GM10266 (cell line): ENCODE measurements at regions not wholly inside any gene's neighbourhood (a gene's known extent, or its start where the extent isn't known, plus 50 kb on each side); places are given as distances from the start of the nearest gene placed in this dataset.

Source experiments
- DNase-seq: peaks from one replicate; pipeline ENCODE4 v3.0.0; 2012; ENCODE audit errors: extremely low spot score
- CTCF ChIP-seq: IDR thresholded peaks from 2 replicates; pipeline ENCODE4 v1.5.1; 2012; ENCODE audit warnings: mild to moderate bottlenecking, low read depth; ENCODE audit not compliant: control insufficient read depth, insufficient read depth; ENCODE audit errors: missing control alignments

GRCh38 chrX:122566401-122566800 is 617.7 kb upstream of the GRIA3 start:
- no peak for DNase-seq
- TF ChIP-seq CTCF, result no peak

- DNase-seq, result no peak
- no peak for TF ChIP-seq CTCF
Observed at GRCh38 chrX:122567911-122568310, 616.2 kb upstream of the GRIA3 start.

DNA sequence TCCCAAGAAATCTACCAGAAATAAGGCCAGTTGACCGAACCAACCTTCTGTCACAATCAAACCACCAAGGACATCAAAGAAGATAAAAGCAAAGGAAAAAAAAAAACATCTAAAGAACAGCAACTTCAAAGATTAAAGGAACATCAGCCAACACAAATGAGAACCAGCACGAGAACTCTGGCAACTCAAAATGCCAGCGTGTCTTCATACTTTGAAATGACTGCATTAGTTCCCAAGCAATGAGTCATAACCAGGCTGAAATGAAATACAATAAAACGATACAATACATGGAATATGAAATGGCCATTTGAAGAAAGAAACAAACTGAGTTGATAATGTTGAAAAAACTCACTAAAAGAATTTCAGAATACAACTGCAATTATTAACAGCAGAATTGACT is 611.6 kb upstream of the GRIA3 start:
- DNase-seq, result no peak
- TF ChIP-seq CTCF, result no peak

DNA sequence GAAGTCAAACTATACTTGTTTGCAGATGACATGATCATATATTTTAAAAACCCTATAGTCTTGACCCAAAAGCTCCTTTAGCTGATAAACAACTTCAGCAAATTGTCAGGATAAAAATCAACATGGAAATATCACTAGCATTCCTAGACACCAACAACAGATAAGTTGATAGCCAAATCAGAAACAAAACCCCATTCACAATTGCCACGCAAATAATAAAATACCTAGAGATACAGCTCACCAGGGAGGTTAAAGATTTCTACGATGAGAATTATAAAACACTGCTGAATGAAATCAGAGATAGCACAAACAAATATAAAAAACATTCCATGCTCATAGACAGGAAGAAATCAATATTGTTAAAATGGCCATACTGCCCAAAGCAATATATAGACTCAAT is 605.0 kb upstream of the GRIA3 start:
- DNase-seq, result no peak
- TF ChIP-seq CTCF, result no peak

DNA sequence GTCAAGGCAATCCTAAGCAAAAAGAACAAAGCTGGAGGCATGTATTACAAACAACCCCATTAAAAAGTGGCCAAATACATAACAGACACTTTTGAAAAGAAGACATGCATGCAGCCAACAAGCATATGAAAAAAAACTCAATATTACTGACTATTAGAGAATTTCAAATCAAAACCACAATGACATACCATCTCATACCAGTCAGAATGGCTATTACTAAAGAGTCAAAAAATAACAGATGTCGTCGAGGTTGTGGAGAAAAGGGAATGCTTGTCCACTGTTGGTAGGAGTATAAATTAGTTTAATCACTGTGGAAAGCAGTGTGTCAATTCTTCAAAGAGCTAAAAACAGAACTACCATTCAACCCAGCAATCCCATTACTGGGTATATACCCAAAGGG is 604.6 kb upstream of the GRIA3 start:
- DNase-seq, result no peak
- TF ChIP-seq CTCF, result no peak

- no peak for DNase-seq
- TF ChIP-seq CTCF, result no peak
Observed at GRCh38 chrX:122582280-122582974, 601.7 kb upstream of the GRIA3 start.

GRCh38 chrX:122582975-122583305 is 601.1 kb upstream of the GRIA3 start:
- TF ChIP-seq CTCF, result no peak
- DNase-seq, result no peak
